Medulla oblongata (tissue), 1 donor: ENCODE measurements at regions not wholly inside any gene's neighbourhood (a gene's known extent, or its start where the extent isn't known, plus 50 kb on each side); places are given as distances from the start of the nearest gene placed in this dataset.
"Not testable (repeated sequence)": the region's sequence is repeated elsewhere in the genome, so short reads cannot be mapped to it uniquely, and the experiment has no call there.

Experiments
- DNase-seq: peaks from one replicate; pipeline ENCODE4 v3.0.0-alpha.2; 2015; ENCODE audit errors: extremely low spot score

DNA sequence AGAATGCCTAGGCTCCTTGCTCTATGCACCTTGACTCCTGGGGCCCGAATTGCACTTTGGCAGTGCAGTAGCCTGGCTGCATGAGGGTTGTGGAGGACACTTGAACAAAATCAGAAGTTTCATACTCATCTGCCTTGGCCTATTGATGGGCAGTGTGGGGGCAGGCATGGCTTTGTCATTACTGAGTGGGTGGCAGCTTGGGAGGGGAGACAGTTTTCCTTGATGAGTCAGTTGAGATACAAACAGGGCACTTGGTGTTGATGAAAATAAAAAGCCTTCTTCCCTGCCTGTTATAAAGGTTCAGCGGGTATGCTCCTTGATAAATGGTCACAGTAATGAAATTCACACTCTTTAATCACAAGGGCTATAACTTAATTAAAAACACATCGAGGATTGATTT, 126.8 kb upstream of the MAMLD1 start:
- no peak for DNase-seq

DNA sequence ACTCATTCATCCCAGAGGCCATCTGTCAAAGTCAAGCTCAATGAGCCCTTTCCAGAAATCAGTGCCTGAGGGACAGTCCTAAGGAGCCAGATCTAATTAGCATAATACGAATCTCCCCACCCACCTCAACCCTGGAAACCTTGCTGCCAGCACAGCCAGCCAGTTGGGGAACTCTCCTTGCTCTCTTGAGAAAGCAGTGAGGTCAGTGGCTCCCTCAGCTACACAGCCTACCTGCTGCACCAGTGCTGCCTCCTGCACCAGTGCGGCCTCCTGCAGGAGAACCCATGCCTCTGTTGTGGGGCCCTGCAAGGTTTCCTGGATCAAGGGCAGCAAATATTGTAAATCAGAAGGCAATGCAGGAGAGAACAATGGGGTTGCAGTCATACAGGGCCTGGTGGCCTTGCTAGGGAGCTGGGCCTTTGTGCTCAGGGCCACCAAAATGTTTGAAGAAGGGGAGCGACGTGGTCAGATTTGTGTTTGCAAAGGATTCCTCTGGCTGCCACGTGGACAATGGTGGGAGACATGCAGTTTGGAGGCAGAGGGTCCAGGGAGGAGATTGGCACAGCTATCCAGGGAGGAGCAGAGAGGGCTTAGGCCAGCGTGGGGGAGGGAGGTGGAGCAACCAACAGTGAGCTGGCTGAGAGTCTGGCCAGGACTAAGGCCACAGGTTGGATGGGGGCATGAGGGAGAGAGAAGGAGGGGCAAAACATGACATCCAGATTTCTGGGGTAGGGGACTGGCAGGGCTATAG, 124.3 kb upstream of the MAMLD1 start:
- no peak for DNase-seq

DNA sequence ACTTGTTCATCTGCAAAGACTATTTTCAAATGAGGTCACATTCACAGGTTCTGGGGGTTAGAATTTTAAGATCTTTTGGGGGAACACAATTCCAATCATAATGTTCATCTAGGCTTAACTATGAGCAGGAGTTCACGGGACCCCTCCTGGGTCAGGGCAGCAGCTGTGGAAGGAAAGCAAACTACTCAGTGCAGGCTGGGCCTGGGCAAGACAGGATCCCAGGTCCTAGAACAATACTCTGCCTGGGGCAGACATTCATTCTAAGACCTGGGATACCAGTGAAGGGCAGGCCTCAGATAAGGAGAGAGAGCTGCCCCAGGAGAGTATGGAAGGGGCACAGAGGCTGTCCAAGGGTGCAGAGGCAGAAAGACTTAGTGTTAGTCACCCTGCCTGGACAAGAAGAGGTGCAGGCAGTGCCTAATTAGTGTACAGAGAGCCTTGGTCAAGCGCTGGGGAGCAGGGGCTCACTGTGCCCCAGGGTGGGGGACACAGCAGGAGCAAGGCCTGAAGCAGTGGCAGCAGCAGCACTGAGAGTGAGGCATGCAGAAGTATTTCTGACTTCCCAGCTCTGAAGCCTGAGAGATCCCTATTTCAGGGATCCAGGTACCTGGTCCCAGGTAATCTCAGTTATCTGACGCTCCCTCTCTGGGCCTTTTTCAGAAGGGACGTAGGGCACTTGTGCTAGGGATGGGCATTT, 123.0 kb upstream of the MAMLD1 start:
- DNase-seq, result no peak

DNA sequence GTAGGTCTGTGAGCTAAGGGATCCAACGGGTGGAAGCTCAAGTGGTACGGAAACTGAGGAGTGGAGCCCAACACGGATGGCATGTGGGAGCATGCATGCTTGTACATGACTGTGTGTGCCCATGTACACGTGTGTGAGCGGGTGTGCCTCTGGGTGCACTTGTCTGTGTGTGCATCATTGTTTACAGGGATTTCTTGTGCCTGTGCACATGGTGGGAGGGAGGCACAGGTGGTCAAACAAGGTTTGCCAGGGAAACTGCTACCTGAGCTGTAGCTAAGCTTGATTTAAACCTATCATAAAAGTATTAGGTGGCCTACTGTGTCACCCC, 122.5 kb upstream of the MAMLD1 start:
- no peak for DNase-seq

DNA sequence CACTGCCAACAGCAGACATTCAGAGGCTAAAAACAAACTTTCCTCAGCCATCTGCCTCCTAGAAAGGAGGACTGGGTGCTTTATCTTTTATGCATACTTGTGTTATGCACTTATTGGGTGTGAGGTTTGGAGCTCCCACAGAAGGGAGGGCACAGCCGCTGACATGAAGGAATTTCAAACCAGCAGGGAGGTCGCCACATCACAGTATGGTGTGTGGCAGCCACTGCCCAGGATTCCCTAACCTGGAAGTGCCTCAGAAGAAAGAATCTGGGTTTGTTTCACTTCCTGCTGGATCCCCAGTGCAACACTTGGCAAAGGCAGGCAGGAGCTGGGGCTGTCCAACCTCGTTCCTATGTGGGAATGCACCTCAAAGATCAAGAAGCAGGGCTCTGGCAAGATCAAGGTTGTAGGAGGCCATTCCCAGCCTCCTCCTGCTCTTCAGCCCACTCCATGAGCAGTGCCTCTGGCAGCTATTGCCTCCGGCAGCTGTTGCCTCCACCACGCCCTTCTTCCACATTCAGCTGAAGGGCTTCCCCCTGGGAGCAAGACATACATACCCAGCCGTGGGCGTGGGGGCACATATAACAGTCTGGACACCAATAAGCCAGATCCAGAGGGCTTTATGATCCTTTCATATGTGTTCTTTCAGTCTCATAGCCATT, 109.0 kb upstream of the MAMLD1 start:
- no peak for DNase-seq

DNA sequence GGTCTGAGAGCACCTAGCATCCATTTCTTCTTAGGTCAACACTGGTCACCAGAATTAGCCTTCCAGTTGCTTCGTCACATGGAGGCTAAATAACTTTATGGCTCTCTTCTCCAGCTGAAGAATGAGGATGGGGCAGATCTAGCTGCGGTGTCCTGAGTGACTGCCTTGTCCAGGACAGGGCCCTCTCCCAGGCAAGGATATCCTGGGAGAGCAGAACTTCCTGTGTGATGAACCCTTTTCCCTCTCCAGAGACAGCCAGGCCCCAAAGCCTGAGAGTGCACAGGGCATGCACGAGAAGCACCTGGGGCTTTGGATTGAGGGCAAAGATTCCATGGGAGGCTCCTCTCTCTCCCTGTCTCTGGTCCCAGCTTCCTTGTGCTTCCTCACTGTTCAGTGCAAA, 108.2 kb upstream of the MAMLD1 start:
- DNase-seq, result no peak

DNA sequence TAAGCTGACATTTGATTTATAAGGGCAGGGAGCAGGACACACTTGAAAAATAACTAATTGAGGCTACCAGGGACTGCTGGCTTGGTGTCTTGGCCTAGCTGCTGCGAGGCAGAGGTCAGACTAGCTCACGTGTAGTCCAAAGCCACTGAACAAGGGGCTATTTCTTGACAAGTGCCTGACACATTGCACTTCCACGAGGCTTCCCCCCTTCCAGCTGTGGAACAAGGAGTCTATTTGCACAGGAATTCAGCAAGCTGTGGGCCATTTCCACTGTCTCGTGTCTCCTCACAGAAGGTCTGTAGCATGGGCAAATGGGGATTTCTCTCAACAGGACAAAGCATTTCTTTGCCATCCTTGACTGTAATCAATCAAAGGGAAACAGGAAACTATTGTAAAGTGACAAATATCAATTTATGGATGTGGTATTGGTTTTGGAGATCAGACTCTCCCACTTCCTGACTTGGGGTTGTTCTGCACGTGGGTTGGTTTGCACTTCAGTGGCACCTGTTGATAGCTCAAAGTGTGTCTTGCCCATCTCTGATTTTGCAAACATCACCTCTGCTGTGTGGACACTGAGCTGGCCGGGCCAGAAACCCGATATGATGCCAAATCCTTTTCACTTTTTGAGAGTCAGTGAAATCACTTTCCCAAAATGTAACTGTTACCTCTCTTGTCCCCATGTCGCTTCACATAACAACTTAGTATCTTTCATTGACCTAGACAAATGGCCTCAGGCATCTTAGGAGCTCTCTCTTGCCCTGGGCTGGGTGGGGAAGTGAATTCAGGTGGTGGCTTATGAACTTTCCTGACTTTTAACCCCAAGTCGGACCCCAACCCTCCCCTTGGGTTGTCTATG, 107.4 kb upstream of the MAMLD1 start:
- DNase-seq, result no peak

DNA sequence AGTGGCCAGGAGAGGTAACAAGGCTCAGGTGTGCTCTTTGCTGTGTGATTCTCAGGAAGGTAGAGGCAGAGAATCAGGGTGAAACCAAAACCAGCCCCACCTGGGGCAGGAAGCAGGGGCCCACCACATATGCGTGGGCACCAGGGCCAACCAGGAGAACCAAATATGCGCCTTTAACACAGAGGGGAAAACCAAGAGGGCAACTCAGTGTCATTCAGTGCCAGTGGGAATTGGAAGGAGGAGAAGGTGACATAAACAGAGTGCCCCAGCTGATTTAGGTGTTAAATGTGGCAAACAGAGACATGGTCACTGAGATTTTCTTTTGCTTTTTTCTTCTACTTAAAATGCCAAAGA, 106.8 kb upstream of the MAMLD1 start:
- DNase-seq, result no peak

DNA sequence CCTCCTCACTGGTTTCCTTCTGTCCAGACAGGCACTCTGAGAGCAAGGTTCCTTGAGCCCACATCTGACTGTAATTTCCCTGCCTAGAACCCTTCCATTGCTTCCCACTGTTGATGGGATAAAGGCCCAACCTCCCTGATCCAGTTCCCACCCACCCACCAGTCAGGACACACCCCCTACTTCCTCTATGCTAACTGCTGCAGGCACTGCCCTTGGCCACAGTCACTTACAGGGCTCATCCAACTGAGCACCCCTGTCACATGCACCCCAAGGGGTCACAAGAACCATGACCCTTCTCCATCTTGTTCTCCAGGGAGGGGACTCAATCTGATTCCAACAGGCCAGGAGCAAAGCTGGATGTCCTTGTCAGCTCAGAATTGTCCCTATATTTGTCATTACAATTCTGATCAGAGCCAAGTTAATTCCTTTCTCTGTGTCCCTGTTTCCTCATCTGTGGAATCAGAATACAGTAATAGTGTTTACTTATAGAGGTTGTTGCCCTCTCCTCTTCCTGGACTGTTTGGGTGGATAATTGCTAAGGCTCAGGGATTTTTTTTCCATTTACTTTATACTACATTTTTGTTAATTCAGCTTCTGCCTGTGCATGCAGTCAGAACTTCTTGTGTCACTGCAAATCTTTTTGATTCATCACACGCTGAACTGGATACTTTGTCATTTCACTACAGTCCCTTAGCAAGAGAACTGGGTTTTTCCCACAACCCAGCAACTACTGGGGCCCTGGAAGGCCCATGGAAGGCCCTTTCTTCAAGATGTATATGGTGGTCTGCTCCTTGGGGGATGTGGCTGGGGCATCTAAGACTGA, 105.6 kb upstream of the MAMLD1 start:
- DNase-seq, result no peak

DNA sequence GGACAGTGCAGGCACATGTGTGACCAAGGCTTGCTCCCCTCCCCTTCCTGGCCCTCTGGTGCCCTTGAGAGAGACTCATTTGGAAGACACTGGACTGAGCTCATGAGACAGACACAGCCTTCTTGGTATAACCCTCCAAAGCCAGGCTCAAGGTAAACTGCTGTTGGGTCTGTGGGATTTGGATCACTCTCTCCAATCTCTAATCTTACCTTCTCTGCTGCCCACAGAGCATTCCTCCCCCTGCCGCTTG, 105.0 kb upstream of the MAMLD1 start:
- no peak for DNase-seq

DNA sequence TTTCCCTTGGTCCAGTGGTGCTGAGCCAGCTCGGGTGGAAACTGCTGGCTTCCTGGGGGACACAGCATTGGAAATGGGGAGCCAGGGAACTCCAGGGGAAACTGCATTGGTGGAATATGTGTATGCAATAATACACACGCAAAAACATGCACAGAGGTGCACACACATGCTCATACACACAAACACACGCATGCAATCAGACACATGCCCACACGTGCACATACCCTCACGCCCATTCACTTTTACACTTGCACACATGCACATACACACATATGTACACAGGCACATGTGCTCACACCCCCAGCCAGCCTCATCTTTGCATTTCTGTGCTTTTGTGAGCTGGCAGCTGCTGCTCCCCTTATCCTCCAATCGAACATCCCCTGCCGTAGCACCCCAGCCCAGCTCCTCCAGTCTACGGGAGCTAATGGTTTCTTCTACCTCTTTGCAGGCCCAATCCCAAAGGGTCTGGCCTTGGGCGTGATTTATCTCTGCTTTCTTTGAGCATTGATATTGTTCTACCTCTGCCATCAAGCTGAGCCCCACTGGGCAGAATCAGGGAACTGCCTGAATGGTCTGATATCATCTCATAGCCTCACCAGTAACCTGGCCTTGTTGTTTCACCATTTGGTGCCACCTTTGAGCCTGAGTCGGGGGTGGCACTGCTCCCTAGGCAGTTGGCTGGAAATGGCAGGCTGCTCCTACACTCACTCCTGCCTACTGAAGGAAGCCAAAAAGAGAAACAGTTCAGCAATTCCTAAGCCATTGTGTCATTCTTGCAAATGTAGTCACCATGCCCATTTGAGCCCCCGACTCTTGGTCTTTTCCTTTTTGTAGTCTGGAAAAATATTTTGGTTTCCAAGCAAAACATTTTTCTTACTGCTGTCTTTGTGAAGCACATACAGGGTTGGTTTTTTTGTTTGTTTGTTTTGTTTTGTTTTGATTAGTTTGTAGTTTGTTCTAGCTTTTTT, 104.4 kb upstream of the MAMLD1 start:
- no peak for DNase-seq

DNA sequence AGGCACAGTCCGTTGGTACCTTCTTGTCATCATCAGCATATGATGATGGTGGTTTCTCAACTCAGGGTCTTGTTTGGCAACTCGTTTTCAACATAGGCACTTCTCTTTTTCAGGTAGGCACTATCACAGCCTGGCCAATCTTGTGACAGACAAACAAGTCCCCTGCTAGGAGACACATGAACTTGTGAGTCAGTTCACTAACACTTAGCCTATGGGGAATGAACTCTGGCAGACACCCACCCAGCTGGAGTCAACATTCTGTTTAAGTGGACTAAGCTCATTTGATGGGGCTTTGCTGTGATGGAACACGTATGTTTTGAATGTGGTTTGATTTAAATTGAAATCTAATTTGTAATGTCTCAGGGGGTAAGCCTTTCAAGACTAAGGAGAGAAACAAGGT, 100.7 kb upstream of the MAMLD1 start:
- DNase-seq, result no peak

DNA sequence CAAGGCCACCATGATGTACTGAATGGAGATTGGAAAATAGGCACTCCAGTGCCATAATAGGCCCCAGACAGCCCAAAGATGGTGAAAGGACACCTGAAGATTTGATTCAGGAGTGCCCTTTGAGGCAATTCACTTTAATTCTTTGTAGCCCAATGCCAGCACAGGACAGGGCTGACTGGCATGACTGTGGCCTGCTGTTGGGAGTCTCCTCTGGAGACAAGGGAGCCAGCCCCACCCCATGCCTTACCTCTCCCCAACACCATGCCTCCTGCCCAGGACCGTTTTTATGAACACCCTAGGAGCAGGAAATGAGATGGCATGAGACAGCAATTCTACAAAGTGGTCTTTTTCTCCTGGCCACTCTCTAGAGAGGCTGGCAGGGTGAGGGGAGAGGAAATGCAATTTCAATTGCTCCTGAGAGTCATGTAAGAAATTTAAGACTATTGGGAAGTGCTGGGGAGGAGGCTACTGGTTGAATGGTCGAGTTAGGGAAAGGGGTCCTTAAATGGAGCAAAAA, 94.2 kb upstream of the MAMLD1 start:
- no peak for DNase-seq

DNA sequence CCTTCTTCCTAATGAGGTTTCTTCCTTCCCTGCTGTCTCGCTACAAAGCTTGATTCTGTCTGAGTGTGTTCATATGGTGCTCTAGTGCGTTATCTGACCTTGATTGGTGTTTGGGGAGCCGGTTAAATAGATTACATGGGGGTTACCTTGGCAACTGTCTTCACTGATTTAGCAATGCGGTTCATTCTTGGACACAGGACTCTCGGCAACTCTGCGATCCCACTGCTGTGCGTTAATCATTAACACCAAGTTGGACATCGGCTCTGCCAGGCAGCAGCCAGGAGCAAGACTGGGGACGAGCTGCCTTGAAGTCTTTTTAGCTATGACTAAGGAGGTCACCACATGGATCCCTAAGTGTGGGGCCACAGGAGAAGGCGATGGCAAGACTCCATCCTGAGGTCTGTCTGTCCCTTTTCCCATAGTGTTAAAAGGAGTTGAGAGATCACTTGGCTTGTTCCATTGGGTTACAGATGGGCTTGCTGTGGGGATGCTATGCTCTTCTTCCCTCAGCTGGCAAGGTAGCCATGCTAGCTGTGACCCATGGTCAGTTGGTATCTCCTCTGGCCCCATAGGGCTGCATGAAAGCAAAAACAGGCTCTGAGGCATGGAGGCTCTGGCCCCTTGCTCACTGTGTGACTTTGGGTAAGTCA, 93.4 kb upstream of the MAMLD1 start:
- no peak for DNase-seq

DNA sequence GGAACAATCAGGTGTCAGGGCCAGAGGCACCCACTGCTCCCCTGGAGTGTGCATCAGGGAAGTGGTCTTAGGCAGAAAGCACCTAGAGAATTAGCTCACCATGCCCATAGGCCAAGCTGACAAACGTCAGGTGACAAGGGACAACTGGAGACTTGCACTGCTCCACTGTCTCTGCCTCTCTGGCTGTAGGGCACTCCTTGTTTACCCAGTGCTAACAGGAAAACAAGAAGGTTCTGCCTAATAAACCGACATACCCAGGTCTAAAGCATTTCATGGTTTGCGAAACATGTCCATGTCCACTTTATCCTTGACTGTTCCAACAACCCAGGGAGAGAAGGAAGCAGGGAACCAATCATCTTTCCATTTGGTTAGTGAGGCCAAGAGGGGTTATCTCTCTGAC, 92.5 kb upstream of the MAMLD1 start:
- DNase-seq, result no peak

DNA sequence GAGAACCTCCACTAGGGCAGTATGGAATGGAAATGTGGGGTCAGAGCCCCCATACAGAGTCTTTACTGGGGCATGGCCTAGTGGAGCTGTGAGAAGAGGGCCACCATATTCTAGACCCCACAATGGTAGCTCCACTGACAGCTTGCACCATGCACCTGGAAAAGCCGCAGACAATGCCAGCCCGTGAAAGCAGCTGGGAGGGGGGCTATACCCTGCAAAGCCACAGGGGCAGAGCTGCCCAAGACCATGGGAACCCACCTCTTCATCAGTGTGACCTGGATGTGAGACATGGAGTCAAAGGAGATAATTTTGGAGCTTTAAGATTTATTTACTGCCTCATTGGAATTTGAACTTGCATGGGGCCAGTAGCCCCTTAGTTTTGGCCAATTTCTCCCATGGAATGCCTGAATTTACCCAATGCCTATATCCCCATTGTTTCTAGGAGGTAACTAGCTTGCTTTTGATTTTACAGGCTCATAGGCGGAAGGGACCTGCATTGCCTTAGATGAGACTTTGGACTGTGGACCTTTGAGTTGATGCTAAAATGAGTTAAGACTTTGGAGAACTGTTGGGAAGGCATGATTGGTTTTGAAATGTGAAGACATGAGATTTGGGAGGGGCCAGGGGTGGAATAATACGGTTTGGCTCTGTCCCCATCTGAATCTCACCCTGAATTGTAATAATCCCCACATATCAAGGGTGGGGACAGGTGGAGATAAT, 89.4 kb upstream of the MAMLD1 start:
- not testable (repeated sequence) for DNase-seq

DNA sequence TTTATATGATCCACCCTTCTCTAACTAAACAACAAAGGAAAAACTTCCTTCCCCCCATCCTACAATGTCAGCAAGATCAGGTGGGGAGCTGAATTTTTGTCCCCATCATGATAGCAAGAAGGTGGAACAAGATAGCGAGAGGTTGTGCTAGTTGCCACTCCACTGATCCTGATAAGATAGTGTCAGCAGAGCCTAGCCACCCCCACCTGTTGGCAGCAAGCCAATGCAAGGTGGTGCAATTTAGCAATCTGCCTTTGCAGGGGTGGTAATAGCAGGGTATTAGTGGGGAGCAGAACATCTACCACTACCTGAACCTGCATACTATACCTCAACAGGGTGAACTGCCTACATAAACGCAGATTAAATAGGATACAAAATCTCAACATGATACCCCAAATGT, 80.2 kb upstream of the MAMLD1 start:
- no peak for DNase-seq

DNA sequence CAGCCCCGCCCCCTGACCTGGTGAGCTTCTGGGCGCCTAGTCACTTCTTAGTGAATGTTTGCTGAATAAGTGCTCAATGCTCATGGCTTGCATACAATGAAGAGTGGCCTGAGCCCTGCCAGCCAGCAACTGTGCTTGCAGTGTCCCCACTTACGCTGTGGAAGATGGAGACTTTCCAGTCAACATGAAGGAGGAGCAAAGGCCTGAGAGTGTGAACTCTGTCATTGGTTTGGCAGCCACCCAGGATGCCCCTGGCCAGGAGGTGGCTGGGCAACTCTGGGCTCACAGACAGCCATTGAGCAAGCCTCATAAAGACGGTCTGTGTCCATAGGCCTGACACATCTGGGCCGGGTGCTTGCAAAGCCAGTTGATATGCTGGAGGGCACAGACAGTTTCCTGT, 72.1 kb upstream of the MAMLD1 start:
- peak; percentile 90 for DNase-seq

DNA sequence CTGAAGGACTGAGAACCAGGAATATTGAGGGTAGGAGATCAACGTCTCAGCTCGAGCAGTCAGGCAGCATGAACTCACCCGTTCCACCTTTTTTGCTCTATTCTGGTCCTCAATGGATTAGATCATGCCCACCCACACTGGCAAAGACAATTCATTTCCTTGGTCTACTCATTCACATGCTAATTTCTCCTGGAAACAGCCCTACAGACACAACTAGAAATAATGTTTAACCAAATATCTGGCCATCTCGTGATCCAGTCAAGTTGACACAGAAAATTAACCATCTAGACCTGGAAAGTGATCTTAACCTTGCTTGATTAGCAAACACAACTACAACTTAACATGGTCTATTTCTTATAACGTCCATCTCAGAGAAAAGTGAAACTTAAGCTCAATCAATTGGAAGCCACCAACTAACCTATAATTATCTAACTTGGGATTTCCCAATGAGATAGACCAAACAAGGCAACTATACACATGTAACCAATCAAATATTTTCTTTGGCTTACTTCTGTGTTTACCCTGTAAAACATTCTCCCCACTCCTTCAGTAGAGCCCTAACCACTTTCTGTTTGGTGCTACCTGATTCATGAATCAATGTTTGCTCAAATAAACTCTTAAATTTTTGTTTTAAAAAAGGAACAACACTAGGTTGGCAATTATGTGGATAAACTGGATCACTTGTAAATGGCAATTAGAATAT, 69.7 kb upstream of the MAMLD1 start:
- DNase-seq, result no peak
